Nephron (organoid): ENCODE measurements at regions not wholly inside any gene's neighbourhood (a gene's known extent, or its start where the extent isn't known, plus 50 kb on each side); places are given as distances from the start of the nearest gene placed in this dataset.

Source experiments
- H3K27ac Mint-ChIP-seq, 3 experiments: 2 replicates each; pipeline ENCODE4 v1.8.0; 2020; ENCODE audit warnings: mixed read lengths in 3 of 3, mild to moderate bottlenecking in 2 of 3, moderate library complexity in 1 of 3
- H3K27me3 Mint-ChIP-seq: 2 replicates; pipeline ENCODE4 v1.8.0; 2021; ENCODE audit warnings: low read depth, mild to moderate bottlenecking, moderate library complexity, mixed read lengths
- H3K36me3 Mint-ChIP-seq: 2 replicates; pipeline ENCODE4 v1.8.0; 2020; ENCODE audit warnings: low read depth, mixed read lengths
- H3K4me1 Mint-ChIP-seq: 2 replicates; pipeline ENCODE4 v1.8.0; 2020; ENCODE audit warnings: mixed read lengths
- H3K4me3 Mint-ChIP-seq, 3 experiments: 2 replicates each; pipeline ENCODE4 v1.8.0; 2020; ENCODE audit warnings: mild to moderate bottlenecking in 3 of 3, mixed read lengths in 3 of 3, moderate library complexity in 2 of 3
- H3K9me3 Mint-ChIP-seq: 2 replicates; pipeline ENCODE4 v1.8.0; 2020; ENCODE audit warnings: mixed read lengths
- TF ChIP-seq, protein P1 (sequence below), 3 experiments: fragments of 200-600 bp; sonication (generic); IDR thresholded peaks; one replicate each; pipeline ENCODE4 v1.5.0; 2021; ENCODE audit warnings: antibody characterized with exemption in 3 of 3; ENCODE audit not compliant: unreplicated experiment in 3 of 3

GRCh38 chr4:29307755-29308154, 1412.4 kb upstream of the PCDH7 start:
- TF ChIP-seq, protein P1, sequence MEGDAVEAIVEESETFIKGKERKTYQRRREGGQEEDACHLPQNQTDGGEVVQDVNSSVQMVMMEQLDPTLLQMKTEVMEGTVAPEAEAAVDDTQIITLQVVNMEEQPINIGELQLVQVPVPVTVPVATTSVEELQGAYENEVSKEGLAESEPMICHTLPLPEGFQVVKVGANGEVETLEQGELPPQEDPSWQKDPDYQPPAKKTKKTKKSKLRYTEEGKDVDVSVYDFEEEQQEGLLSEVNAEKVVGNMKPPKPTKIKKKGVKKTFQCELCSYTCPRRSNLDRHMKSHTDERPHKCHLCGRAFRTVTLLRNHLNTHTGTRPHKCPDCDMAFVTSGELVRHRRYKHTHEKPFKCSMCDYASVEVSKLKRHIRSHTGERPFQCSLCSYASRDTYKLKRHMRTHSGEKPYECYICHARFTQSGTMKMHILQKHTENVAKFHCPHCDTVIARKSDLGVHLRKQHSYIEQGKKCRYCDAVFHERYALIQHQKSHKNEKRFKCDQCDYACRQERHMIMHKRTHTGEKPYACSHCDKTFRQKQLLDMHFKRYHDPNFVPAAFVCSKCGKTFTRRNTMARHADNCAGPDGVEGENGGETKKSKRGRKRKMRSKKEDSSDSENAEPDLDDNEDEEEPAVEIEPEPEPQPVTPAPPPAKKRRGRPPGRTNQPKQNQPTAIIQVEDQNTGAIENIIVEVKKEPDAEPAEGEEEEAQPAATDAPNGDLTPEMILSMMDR (IDR thresholded peaks at IDR 0.05; ENCODE audit: unreplicated experiment in 3 of 3), result no peak
- Mint-ChIP-seq H3K9me3 (no peaks in the 10 kb centered on the region), H3K27ac (no peak overlapping the region), H3K4me1 (no peaks in the 10 kb centered on the region), H3K4me3 (no peak overlapping the region), H3K36me3 (no peaks in the 10 kb centered on the region), H3K27me3 (no peaks in the 10 kb centered on the region)

- Mint-ChIP-seq H3K27ac (no peak overlapping the region), H3K27me3 (no peaks in the 10 kb centered on the region), H3K4me3 (no peak overlapping the region), H3K4me1 (no peaks in the 10 kb centered on the region), H3K36me3 (no peaks in the 10 kb centered on the region), H3K9me3 (no peaks in the 10 kb centered on the region)
- TF ChIP-seq, protein P1 (IDR thresholded peaks at IDR 0.05; ENCODE audit: unreplicated experiment in 3 of 3), result no peak
Measured at GRCh38 chr4:29309050-29309449, 1411.1 kb upstream of the PCDH7 start.

- H3K4me3 Mint-ChIP-seq, result no peak overlapping the region
Measured at GRCh38 chr4:29310252-29310651, 1409.9 kb upstream of the PCDH7 start.

GRCh38 chr4:29311247-29311646, 1408.9 kb upstream of the PCDH7 start:
- no peaks in the 10 kb centered on the region for H3K27me3 Mint-ChIP-seq
- no peaks in the 10 kb centered on the region for H3K4me1 Mint-ChIP-seq
- no peak overlapping the region for H3K27ac Mint-ChIP-seq
- no peak overlapping the region for H3K4me3 Mint-ChIP-seq
- no peaks in the 10 kb centered on the region for H3K36me3 Mint-ChIP-seq
- H3K9me3 Mint-ChIP-seq, result no peaks in the 10 kb centered on the region
- TF ChIP-seq, protein P1 (IDR thresholded peaks at IDR 0.05; ENCODE audit: unreplicated experiment in 3 of 3), result no peak

More at GRCh38 chr4:29310252-29310651, 1409.9 kb upstream of the PCDH7 start:
- H3K9me3 Mint-ChIP-seq, result no peaks in the 10 kb centered on the region
- H3K27ac Mint-ChIP-seq, result no peak overlapping the region
- H3K4me1 Mint-ChIP-seq, result no peaks in the 10 kb centered on the region
- no peaks in the 10 kb centered on the region for H3K36me3 Mint-ChIP-seq
- TF ChIP-seq, protein P1 (IDR thresholded peaks at IDR 0.05; ENCODE audit: unreplicated experiment in 3 of 3), result no peak
- no peaks in the 10 kb centered on the region for H3K27me3 Mint-ChIP-seq

- Mint-ChIP-seq H3K27ac (no peak overlapping the region), H3K36me3 (no peaks in the 10 kb centered on the region)
Measured at GRCh38 chr4:29319663-29320340, 1400.4 kb upstream of the PCDH7 start.

More at GRCh38 chr4:29319663-29320340, 1400.4 kb upstream of the PCDH7 start:
- Mint-ChIP-seq H3K9me3 (peaks cover 2% of the 10 kb centered on the region), H3K27me3 (no peaks in the 10 kb centered on the region), H3K4me3 (no peak overlapping the region), H3K4me1 (no peaks in the 10 kb centered on the region)
- TF ChIP-seq, protein P1 (IDR thresholded peaks at IDR 0.05; ENCODE audit: unreplicated experiment in 3 of 3), result no peak
